Uterus (tissue), 3 donors: ENCODE measurements at regions not wholly inside any gene's neighbourhood (a gene's known extent, or its start where the extent isn't known, plus 50 kb on each side); places are given as distances from the start of the nearest gene placed in this dataset.

Source experiments
- DNase-seq, 2 donors: peaks; one replicate each; pipeline ENCODE4 v3.0.0-alpha.2; 2019 to 2020
- H3K27ac ChIP-seq, 2 donors: fragments of 200-600 bp; sonication (generic); 1 replicate in 1 of 2; 2 replicates in 1 of 2; pipeline ENCODE4 v1.5.1; 2016 to 2018
- H3K27me3 ChIP-seq, 2 donors: fragments of 200-600 bp; sonication (generic); one replicate each; pipeline ENCODE4 v1.5.1; 2018 to 2019; ENCODE audit warnings: control low read depth in 1 of 2
- H3K36me3 ChIP-seq, 2 donors: fragments of 200-600 bp; sonication (generic); one replicate each; pipeline ENCODE4 v1.5.1; 2019; ENCODE audit warnings: control low read depth in 1 of 2
- H3K4me1 ChIP-seq, 2 donors: fragments of 200-600 bp; sonication (generic); one replicate each; pipeline ENCODE4 v1.5.1; 2018 to 2019; ENCODE audit warnings: control low read depth in 1 of 2
- H3K4me3 ChIP-seq, 2 donors: fragments of 200-600 bp; sonication (generic); 1 replicate in 1 of 2; 2 replicates in 1 of 2; pipeline ENCODE4 v1.5.1; 2018 to 2019; ENCODE audit warnings: mild to moderate bottlenecking in 1 of 2
- H3K9me3 ChIP-seq, 2 donors: fragments of 200-600 bp; sonication (generic); one replicate each; pipeline ENCODE4 v1.5.1; 2019; ENCODE audit warnings: control low read depth in 1 of 2
- CTCF ChIP-seq, 4 experiments: fragments of 200-600 bp in 2 of 4; fragments of 450-650 bp in 2 of 4; sonication (generic) in 2 of 4; IDR thresholded peaks; one replicate each; pipeline ENCODE4 v1.5.1; 2016 to 2019; ENCODE audit warnings: antibody characterized with exemption in 4 of 4, mild to moderate bottlenecking in 2 of 4, moderate library complexity in 1 of 4
- POLR2A ChIP-seq, 2 donors: fragments of 450-650 bp; IDR thresholded peaks; one replicate each; pipeline ENCODE4 v1.6.1; 2016; ENCODE audit warnings: antibody characterized with exemption in 2 of 2, mild to moderate bottlenecking in 1 of 2, moderate library complexity in 1 of 2
- intact Hi-C: fragments of 100-400 bp; cut with DNase I; formaldehyde crosslinking; loops from one replicate; pipeline ENCODE4 v1.15.1; 2023; ENCODE audit warnings: low total_unique reads
- donor health status: DM: yes; HTN: yes; CAD: no.

GRCh38 chr5:88948746-88949600, 66.0 kb upstream of the MEF2C start:
- TF ChIP-seq POLR2A (IDR thresholded peaks at IDR 0.05) (no peak), CTCF (IDR thresholded peaks at IDR 0.05) (no peak)
- Histone ChIP-seq H3K36me3 (no peaks in the 10 kb centered on the region), H3K4me1 (no peaks in the 10 kb centered on the region), H3K27ac (no peak overlapping the region), H3K4me3 (no peak overlapping the region), H3K9me3 (no peaks in the 10 kb centered on the region), H3K27me3 (no peaks in the 10 kb centered on the region)
- intact Hi-C loops: no loop called here
- no peak for DNase-seq

GRCh38 chr5:88944751-88945531, 62.0 kb upstream of the MEF2C start:
- intact Hi-C loops: no loop called here
- no peaks in the 10 kb centered on the region for H3K27me3 ChIP-seq
- no peak for TF ChIP-seq CTCF (IDR thresholded peaks at IDR 0.05)
- no peak for TF ChIP-seq POLR2A (IDR thresholded peaks at IDR 0.05)
- no peak for DNase-seq
- H3K27ac ChIP-seq: no peak overlapping the region
- H3K4me3 ChIP-seq: no peak overlapping the region
- no peaks in the 10 kb centered on the region for H3K9me3 ChIP-seq
- no peaks in the 10 kb centered on the region for H3K36me3 ChIP-seq
- H3K4me1 ChIP-seq: no peaks in the 10 kb centered on the region

- H3K27ac ChIP-seq: peak overlapping the region in 1 of 2 donors; percentile 84
- no peaks in the 10 kb centered on the region for H3K9me3 ChIP-seq
- TF ChIP-seq POLR2A (IDR thresholded peaks at IDR 0.05) (no peak), CTCF (IDR thresholded peaks at IDR 0.05) (no peak)
- no peaks in the 10 kb centered on the region for H3K36me3 ChIP-seq
- no peak overlapping the region for H3K4me3 ChIP-seq
- intact Hi-C loops: no loop called here
- DNase-seq: no peak
- no peaks in the 10 kb centered on the region for H3K4me1 ChIP-seq
- no peaks in the 10 kb centered on the region for H3K27me3 ChIP-seq
Measured at GRCh38 chr5:88941581-88941980, 58.6 kb upstream of the MEF2C start.

- H3K9me3 ChIP-seq: no peaks in the 10 kb centered on the region
- intact Hi-C loops: no loop called here
- no peak for TF ChIP-seq POLR2A (IDR thresholded peaks at IDR 0.05)
- no peak for TF ChIP-seq CTCF (IDR thresholded peaks at IDR 0.05)
- no peaks in the 10 kb centered on the region for H3K27me3 ChIP-seq
- no peak overlapping the region for H3K4me3 ChIP-seq
- H3K36me3 ChIP-seq: no peaks in the 10 kb centered on the region
- no peak for DNase-seq
- H3K27ac ChIP-seq: no peak overlapping the region
- no peaks in the 10 kb centered on the region for H3K4me1 ChIP-seq
Measured at GRCh38 chr5:88940713-88941112, 57.7 kb upstream of the MEF2C start.

GRCh38 chr5:88939300-88939699, 56.3 kb upstream of the MEF2C start:
- TF ChIP-seq CTCF (IDR thresholded peaks at IDR 0.05): no peak
- no peak for TF ChIP-seq POLR2A (IDR thresholded peaks at IDR 0.05)
- Histone ChIP-seq H3K27ac (peak overlapping the region; percentile 50 to 52), H3K4me3 (no peak overlapping the region)

More at GRCh38 chr5:88939300-88939699, 56.3 kb upstream of the MEF2C start:
- Histone ChIP-seq H3K4me1 (no peaks in the 10 kb centered on the region), H3K27me3 (no peaks in the 10 kb centered on the region), H3K9me3 (no peaks in the 10 kb centered on the region), H3K36me3 (no peaks in the 10 kb centered on the region)
- DNase-seq: no peak
- intact Hi-C loops: no loop called here
